ENCODE measurements at regions not wholly inside any gene's neighbourhood (a gene's known extent, or its start where the extent isn't known, plus 50 kb on each side); places are given as distances from the start of the nearest gene placed in this dataset.

DNA sequence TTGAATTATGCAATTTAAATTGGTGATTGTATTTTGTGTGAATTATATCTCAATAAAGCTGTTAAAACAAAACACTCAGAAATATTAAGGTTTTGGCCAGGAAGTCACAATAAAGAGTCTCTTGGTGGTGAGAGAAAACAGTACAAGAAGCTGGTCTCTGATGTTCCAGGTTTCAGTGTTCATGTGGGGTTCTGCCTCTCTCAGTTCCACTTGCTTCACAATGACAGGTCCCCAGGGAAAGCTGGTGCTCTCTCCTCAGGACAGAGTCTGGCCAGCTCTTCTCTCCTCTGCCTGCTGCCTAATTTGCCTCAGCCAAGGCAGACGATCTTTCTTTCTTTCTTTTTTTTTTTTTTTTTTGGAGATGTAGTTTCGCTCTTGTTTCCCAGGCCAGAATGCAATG, 342.9 kb upstream of the PLXNA2 start:
- TF ChIP-seq POLR2AphosphoS5 (IDR thresholded peaks at IDR 0.05; ENCODE audit: low read depth, low read length) = no peak
- no peak for TF ChIP-seq POLR2A (IDR thresholded peaks at IDR 0.05; ENCODE audit: low read depth, low read length)

Measured in GM12891 (cell line).